Upper lobe of left lung (tissue), 4 donors: ENCODE measurements at regions not wholly inside any gene's neighbourhood (a gene's known extent, or its start where the extent isn't known, plus 50 kb on each side); places are given as distances from the start of the nearest gene placed in this dataset.

ENCODE experiments used
- CTCF ChIP-seq, 6 experiments: fragments of 450-650 bp in 4 of 6; fragments of 200-600 bp in 2 of 6; sonication (generic) in 2 of 6; IDR thresholded peaks; one replicate each; pipeline ENCODE4 v1.5.1; 2016 to 2019; ENCODE audit warnings: antibody characterized with exemption in 6 of 6
- POLR2AphosphoS5 ChIP-seq, 2 donors: sonication (generic); formaldehyde crosslinking; IDR thresholded peaks; one replicate each; pipeline ENCODE4 v1.5.1; 2017; ENCODE audit warnings: antibody characterized with exemption in 2 of 2

GRCh38 chr7:24434972-24435371, 138.3 kb upstream of the PALS2 start:
- TF ChIP-seq POLR2AphosphoS5 (IDR thresholded peaks at IDR 0.05), result no peak
- TF ChIP-seq CTCF (IDR thresholded peaks at IDR 0.05), result no peak
